ENCODE measurements at regions not wholly inside any gene's neighbourhood (a gene's known extent, or its start where the extent isn't known, plus 50 kb on each side); places are given as distances from the start of the nearest gene placed in this dataset.

GRCh38 chr1:105655032-105655431 lies 1401.4 kb upstream of the PRMT6 start:
- DNase-seq: no peak

DNA sequence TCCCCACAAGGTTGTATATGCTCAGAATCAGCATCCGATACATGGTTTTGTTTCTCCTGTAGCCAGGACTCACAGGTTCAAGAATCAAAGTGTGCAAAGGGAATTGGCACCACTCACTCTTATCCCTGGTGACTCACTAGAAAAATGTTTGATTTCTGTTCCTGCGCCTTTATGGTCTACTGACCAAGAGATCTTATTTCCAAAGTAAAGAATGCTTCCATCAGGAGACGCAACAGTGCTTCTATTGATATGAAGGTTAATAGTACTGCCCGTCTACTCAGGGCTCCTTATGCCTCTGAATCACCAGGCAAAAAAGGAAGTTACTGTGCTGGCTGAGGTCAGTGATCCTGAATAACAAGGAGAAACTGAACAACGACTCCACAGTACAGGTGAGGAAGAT lies 1392.0 kb upstream of the PRMT6 start:
- peak; percentile 79 to 93 for DNase-seq

DNA sequence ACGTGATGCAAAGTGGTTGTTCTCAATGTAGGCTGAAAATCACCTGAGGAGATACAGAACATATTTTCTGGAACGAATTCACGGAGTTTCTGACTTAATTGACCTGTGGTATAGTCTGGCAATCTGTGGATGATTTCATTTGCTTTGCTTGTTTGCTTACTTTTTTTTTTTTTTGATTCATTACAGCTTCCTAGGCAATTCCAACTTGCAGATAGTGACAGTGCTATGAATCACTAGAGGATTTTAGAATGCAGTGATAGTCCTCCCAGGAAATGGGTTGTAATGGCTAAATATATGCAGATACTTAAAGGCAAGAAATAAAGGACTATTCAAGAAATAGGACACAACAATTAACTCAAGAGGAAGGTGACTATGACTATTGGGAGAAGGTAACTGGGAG lies 1378.1 kb upstream of the PRMT6 start:
- no peak for DNase-seq

GRCh38 chr1:105684714-105685113 lies 1371.8 kb upstream of the PRMT6 start:
- no peak for DNase-seq

DNA sequence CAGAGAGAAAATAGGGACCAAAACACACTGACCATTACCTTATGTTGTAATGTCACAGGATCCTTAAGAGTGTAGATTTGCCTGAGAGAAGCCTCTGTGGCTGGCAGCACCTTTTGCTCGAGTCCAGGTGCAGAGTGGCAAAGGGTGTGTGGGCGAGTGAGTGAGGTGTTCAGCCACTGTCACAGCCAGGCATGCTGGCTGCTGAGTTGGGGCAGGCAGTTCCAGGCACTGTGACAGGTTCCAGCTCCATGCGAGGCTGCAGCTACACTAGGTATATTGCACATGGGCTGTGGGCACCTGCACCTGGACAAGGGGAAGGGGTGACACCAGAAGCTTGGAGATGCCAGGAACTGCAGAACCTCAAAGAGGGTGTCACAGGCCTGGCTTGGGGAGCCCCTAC lies 1370.4 kb upstream of the PRMT6 start:
- no peak for DNase-seq

- DNase-seq: no peak
Measured at GRCh38 chr1:105686874-105687690, 1369.4 kb upstream of the PRMT6 start.

DNA sequence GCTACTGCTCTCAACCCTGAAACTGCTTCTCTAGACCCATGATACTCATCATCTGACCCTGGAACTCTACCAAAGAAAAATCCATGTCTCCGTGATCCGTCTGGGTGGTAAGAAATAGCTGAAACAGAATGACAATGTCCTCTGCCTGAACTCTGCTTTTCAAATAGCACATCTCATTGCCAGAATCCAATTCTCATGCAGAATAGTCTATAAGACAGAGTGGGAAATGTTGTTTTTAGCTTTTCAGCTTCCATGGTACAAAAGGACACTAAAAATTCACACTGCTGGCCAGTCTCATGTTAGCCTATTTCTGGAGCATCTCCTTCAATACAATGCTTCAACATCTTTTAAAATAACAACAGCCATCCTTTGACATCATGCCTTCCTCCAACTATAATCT lies 1355.8 kb upstream of the PRMT6 start:
- DNase-seq: no peak

- peak; percentile 39 to 76 for DNase-seq
Measured at GRCh38 chr1:105724286-105724685, 1332.2 kb upstream of the PRMT6 start.

DNA sequence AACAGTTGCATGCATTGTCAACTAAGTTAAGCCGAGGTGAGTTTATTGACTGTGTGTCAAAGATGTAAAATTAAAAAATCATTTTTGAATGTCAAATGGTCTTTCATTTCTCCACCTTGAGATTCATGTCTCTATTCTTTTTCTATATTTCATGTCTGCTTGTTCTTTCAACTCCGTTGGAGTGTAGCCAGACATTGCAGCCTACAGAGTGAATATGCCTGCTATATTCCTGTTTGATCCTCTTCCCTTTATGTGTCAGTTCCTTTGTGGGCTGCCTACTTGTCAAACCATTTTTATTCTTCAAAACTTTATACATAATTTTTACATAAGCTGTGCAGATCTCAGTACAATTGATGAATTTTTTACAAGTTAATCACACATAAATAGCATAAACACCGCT lies 1325.8 kb upstream of the PRMT6 start:
- DNase-seq: peak in 1 of 2 experiments; percentile 20

DNA sequence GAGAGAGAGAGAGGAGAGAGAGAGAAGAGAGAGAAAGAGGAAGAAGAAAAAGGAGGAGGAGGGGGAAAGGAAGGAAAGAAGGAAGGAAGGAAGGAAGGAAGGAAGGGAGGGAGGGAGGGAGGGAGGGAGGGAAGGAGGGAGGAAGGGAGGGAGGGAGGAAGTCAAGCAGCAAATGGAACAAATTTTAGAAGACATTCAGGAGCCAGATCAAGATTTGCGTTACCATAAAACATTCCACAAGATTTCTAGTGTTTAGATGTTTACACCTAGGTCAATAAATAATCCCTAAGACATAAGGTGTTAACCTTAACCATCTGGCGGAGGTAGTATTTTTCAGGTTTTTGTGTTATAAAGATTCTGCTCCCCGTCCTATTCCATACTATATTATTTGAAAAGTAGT lies 1320.1 kb upstream of the PRMT6 start:
- no peak for DNase-seq

- DNase-seq: no peak
Measured at GRCh38 chr1:105779727-105780126, 1276.7 kb upstream of the PRMT6 start.

- peak in 1 of 2 experiments; percentile 50 for DNase-seq
Measured at GRCh38 chr1:105785021-105785420, 1271.5 kb upstream of the PRMT6 start.

GRCh38 chr1:105793536-105794146 lies 1262.8 kb upstream of the PRMT6 start:
- DNase-seq: peak; percentile 68 to 81

- DNase-seq: no peak
Measured at GRCh38 chr1:105795741-105796140, 1260.7 kb upstream of the PRMT6 start.

DNA sequence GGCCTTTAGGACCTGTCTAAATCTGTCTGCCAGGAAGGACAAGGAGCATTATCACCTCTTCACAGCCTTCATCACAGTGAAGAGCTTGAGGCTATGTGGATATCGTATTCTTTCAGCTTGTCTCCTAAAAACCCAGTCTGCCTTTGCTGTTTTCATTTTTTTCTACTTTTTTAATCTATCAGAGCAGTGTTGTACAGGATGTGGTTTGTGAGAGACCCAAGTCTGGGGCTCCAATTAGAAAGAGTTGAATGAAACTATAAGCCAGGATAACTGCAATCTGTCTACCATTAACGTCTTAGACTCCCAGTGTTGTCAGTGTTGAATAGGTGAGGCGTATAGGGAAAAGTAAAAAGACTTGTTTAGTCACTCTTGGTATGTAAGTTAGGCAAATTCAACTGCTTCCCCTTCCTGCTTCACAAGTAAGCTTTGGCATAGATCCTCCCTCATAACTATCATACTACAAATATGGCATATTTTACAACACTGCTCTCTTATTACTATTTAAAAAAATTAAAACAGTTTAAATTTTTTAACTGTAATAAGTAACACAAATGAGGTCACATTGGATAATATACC lies 1225.8 kb upstream of the PRMT6 start:
- no peak for DNase-seq

DNA sequence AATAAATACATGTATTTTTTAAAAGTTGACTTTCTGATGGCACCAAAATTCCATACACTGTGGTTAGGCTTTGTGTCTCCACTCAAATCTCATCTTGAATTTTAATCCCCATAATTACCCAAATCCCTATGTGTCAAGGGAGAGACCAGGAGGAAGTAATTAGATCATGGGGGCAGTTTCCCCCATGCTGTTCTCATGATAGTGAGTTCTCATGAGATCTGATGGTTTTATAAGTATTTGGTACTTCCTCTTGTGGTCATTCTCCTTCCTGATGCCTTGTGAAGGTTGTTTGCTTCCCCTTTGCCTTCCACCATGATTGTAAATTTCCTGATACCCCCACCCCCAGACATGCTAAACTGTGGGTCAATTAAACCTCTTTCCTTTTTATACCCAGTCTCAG lies 1218.4 kb upstream of the PRMT6 start:
- DNase-seq: no peak

GRCh38 chr1:105865546-105865945 lies 1190.9 kb upstream of the PRMT6 start:
- no peak for DNase-seq

- DNase-seq: peak in 1 of 2 experiments; percentile 18
Measured at GRCh38 chr1:105872817-105873216, 1183.7 kb upstream of the PRMT6 start.

GRCh38 chr1:105874621-105875020 lies 1181.9 kb upstream of the PRMT6 start:
- DNase-seq: no peak

- no peak for DNase-seq
Measured at GRCh38 chr1:105886309-105886708, 1170.2 kb upstream of the PRMT6 start.

DNA sequence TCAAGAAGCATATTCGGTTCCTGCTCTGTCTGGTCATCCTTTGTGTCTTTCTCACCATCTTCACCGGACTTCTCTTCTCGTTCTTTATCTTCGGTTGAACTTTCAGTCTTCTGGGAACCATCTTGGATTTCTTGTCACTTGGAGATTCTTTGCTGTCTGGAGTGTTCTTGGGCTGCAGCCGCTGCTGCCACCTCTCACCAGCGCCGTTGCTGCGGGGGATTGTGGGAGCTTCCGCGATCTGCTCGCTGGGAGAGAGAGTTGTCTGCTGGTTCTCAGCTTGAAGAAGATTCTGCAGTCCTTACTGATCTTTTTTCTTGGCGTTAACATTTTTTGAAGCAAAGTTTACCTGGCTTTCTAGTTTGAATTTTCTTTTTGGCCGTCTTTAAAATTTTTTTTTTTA lies 1165.2 kb upstream of the PRMT6 start:
- no peak for DNase-seq

DNA sequence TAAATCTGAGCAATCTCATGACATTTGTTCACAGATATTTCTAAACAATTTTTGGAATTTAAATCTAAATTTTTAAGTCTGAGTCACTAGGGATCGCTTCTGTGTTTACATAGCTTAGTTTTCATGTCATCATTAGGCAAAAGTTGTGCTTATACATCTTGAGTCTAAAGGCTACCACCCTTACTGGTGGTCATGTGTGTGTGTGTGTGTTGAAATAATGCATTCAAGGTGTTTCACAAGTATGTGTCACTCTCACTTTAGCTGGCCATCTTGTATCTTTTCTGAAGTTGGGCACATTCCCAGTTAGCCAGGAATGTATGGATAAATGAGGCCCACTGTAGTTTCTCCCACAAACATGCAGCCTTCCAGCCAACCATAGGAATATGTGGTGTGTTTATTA lies 1162.5 kb upstream of the PRMT6 start:
- DNase-seq: no peak

- DNase-seq: no peak
Measured at GRCh38 chr1:105909811-105910210, 1146.7 kb upstream of the PRMT6 start.

GRCh38 chr1:105914403-105914802 lies 1142.1 kb upstream of the PRMT6 start:
- DNase-seq: no peak

Measured in NCI-H446 (cell line).